T-cell (primary cell): ENCODE measurements at regions not wholly inside any gene's neighbourhood (a gene's known extent, or its start where the extent isn't known, plus 50 kb on each side); places are given as distances from the start of the nearest gene placed in this dataset.

Experiments
- ATAC-seq, 4 experiments: fragments of 200-7000 bp in 3 of 4; fragments of 150-1000 bp in 1 of 4; cut with Tn5 transposase; replicated peaks in 1 of 4; 1 replicate in 3 of 4; 2 replicates in 1 of 4; pipeline ENCODE4 v1.10.0; 2021; ENCODE audit warnings: moderate library complexity in 3 of 4, mild to moderate bottlenecking in 2 of 4, moderate number of reproducible peaks in 1 of 4
- CTCF ChIA-PET, 2 donors: fragments of 300-600 bp; sonication (Branson Sonifier 250); formaldehyde crosslinking; loops; one replicate each; lab custom pipeline; 2022; ENCODE audit warnings: antibody characterized with exemption in 2 of 2; lab: Charles Lee
- POLR2A ChIA-PET, 2 donors: fragments of 300-600 bp; sonication (Branson Sonifier 250); formaldehyde crosslinking; loops; one replicate each; lab custom pipeline; 2022; ENCODE audit warnings: antibody characterized with exemption in 2 of 2; lab: Charles Lee
- DNase-seq, 35 experiments: peaks; one replicate each; pipeline versions ENCODE4 v3.0.0 to v3.0.0-alpha.2; 2013 to 2023
- H3K27ac ChIP-seq: one replicate; pipeline ENCODE4 v1.5.1; 2013; ENCODE audit warnings: low read length
- H3K27me3 ChIP-seq, 2 experiments: replicated peaks in 1 of 2; 1 replicate in 1 of 2; 2 replicates in 1 of 2; pipeline versions ENCODE4 v1.6.1 to v1.7.0; 2013; ENCODE audit warnings: low read length in 1 of 2, mixed read lengths in 1 of 2; ENCODE audit not compliant: control insufficient read depth in 2 of 2, insufficient read depth in 2 of 2; ENCODE audit errors: extremely low read depth in 1 of 2
- H3K36me3 ChIP-seq, 2 donors: 1 replicate in 1 of 2; 2 replicates in 1 of 2; pipeline versions ENCODE4 v1.6.1 to v1.7.0; 2013; ENCODE audit warnings: low read length in 1 of 2; ENCODE audit not compliant: control insufficient read depth in 2 of 2, insufficient read depth in 1 of 2; ENCODE audit errors: extremely low read depth in 1 of 2
- H3K4me1 ChIP-seq, 2 experiments: 1 replicate in 1 of 2; 2 replicates in 1 of 2; pipeline versions ENCODE4 v1.6.1 to v1.7.0; 2013; ENCODE audit warnings: low read length in 2 of 2, mixed read lengths in 1 of 2; ENCODE audit not compliant: insufficient read depth in 2 of 2, control insufficient read depth in 1 of 2; ENCODE audit errors: extremely low read depth in 1 of 2
- H3K4me3 ChIP-seq, 2 donors: 1 replicate in 1 of 2; 2 replicates in 1 of 2; pipeline versions ENCODE4 v1.5.1 to v1.7.0; 2013; ENCODE audit warnings: mild to moderate bottlenecking in 2 of 2, low read length in 1 of 2, moderate library complexity in 1 of 2; ENCODE audit not compliant: control insufficient read depth in 1 of 2; ENCODE audit errors: extremely low read depth in 1 of 2
- H3K9me3 ChIP-seq: 2 replicates; pipeline ENCODE4 v1.7.0; 2013
- H3K27ac Mint-ChIP-seq, 2 donors: one replicate each; pipeline ENCODE4 v1.8.0; 2020 to 2021; ENCODE audit warnings: mild to moderate bottlenecking in 2 of 2, mixed read lengths in 2 of 2
- H3K27me3 Mint-ChIP-seq, 2 donors: one replicate each; pipeline ENCODE4 v1.8.0; 2021 to 2022; ENCODE audit warnings: mixed read lengths in 2 of 2
- H3K36me3 Mint-ChIP-seq: one replicate; pipeline ENCODE4 v1.8.0; 2021; ENCODE audit warnings: mixed read lengths
- H3K4me1 Mint-ChIP-seq, 3 donors: one replicate each; pipeline ENCODE4 v1.8.0; 2020 to 2022; ENCODE audit warnings: mixed read lengths in 3 of 3, mild to moderate bottlenecking in 1 of 3
- H3K4me3 Mint-ChIP-seq, 3 donors: one replicate each; pipeline ENCODE4 v1.8.0; 2020 to 2022; ENCODE audit warnings: mild to moderate bottlenecking in 3 of 3, mixed read lengths in 3 of 3, moderate library complexity in 3 of 3
- H3K9me3 Mint-ChIP-seq, 3 donors: one replicate each; pipeline ENCODE4 v1.8.0; 2020 to 2022; ENCODE audit warnings: mixed read lengths in 3 of 3
- WGBS: methylation state at CpG from one replicate; pipeline ENCODE4 v1.1.5; 2013; ENCODE audit warnings: missing lambda C conversion rate; ENCODE audit not compliant: insufficient coverage; 5-methylcytosine and 5-hydroxymethylcytosine counted together

- Mint-ChIP-seq H3K36me3 (no peaks in the 10 kb centered on the region), H3K27me3 (peaks cover 35 to 56% of the 10 kb centered on the region in 2 donors), H3K4me3 (no peak overlapping the region), H3K4me1 (no peaks in the 10 kb centered on the region), H3K9me3 (peaks cover 0 to 6% (median 0%) of the 10 kb centered on the region in 3 donors), H3K27ac (no peak overlapping the region)
- DNase-seq (no peak), ATAC-seq (no peak)
- POLR2A ChIA-PET: no interaction called here
- Histone ChIP-seq H3K27ac (no peak overlapping the region), H3K4me1 (no peaks in the 10 kb centered on the region), H3K36me3 (no peaks in the 10 kb centered on the region), H3K4me3 (no peak overlapping the region), H3K27me3 (peaks cover 2 to 47% of the 10 kb centered on the region in 2 experiments), H3K9me3 (no peaks in the 10 kb centered on the region)
- CTCF ChIA-PET: no interaction called here
- WGBS: 33% methylated on average over 14 of the region's 17 CpGs
Measured at GRCh38 chr22:45072322-45072903, 62.6 kb upstream of the PHF21B start.

GRCh38 chr22:45073064-45073463 is 63.3 kb upstream of the PHF21B start:
- DNase-seq: no peak
- Mint-ChIP-seq H3K27ac (peak overlapping the region in 1 of 2 donors; percentile 12), H3K4me1 (no peaks in the 10 kb centered on the region), H3K27me3 (peaks cover 39 to 62% of the 10 kb centered on the region in 2 donors), H3K36me3 (no peaks in the 10 kb centered on the region), H3K9me3 (peaks cover 0 to 3% (median 0%) of the 10 kb centered on the region in 3 donors), H3K4me3 (no peak overlapping the region)
- ChIA-PET POLR2A (no interaction called here), CTCF (no interaction called here)
- no peak overlapping the region for H3K4me3 ChIP-seq
- peaks cover 2 to 53% of the 10 kb centered on the region in 2 experiments for H3K27me3 ChIP-seq
- H3K36me3 ChIP-seq: no peaks in the 10 kb centered on the region
- no peaks in the 10 kb centered on the region for H3K4me1 ChIP-seq
- no peaks in the 10 kb centered on the region for H3K9me3 ChIP-seq
- no peak for ATAC-seq
- no peak overlapping the region for H3K27ac ChIP-seq
- WGBS: 63% methylated on average over 5 of the region's 5 CpGs

GRCh38 chr22:45077286-45077685 is 67.5 kb upstream of the PHF21B start:
- Mint-ChIP-seq H3K27me3 (peaks cover 42 to 64% of the 10 kb centered on the region in 2 donors), H3K4me1 (peaks cover 0 to 5% (median 0%) of the 10 kb centered on the region in 3 donors), H3K27ac (no peak overlapping the region), H3K9me3 (peaks cover 4 to 5% (median 5%) of the 10 kb centered on the region in 3 donors), H3K36me3 (no peaks in the 10 kb centered on the region), H3K4me3 (no peak overlapping the region)
- Histone ChIP-seq H3K4me1 (no peaks in the 10 kb centered on the region), H3K4me3 (no peak overlapping the region), H3K27me3 (peaks cover 2 to 54% of the 10 kb centered on the region in 2 experiments), H3K9me3 (no peaks in the 10 kb centered on the region), H3K36me3 (no peaks in the 10 kb centered on the region), H3K27ac (no peak overlapping the region)
- ATAC-seq: no peak
- 63% methylated on average over 6 of the region's 14 CpGs for WGBS
- CTCF ChIA-PET: no interaction called here
- DNase-seq: no peak
- POLR2A ChIA-PET: no interaction called here

GRCh38 chr22:45077826-45078334 is 68.1 kb upstream of the PHF21B start:
- peaks cover 2 to 56% of the 10 kb centered on the region in 2 experiments for H3K27me3 ChIP-seq
- no peak overlapping the region for H3K4me3 ChIP-seq
- H3K36me3 Mint-ChIP-seq: no peaks in the 10 kb centered on the region
- H3K9me3 ChIP-seq: no peaks in the 10 kb centered on the region
- DNase-seq (no peak), ATAC-seq (no peak)
- H3K27ac Mint-ChIP-seq: no peak overlapping the region
- ChIA-PET CTCF (no interaction called here), POLR2A (no interaction called here)
- peaks cover 4 to 5% (median 5%) of the 10 kb centered on the region in 3 donors for H3K9me3 Mint-ChIP-seq
- no peaks in the 10 kb centered on the region for H3K36me3 ChIP-seq
- peaks cover 0 to 2% of the 10 kb centered on the region in 2 experiments for H3K4me1 ChIP-seq
- H3K4me3 Mint-ChIP-seq: no peak overlapping the region
- 45% methylated on average over 25 of the region's 25 CpGs for WGBS
- H3K27me3 Mint-ChIP-seq: peaks cover 42 to 64% of the 10 kb centered on the region in 2 donors
- no peak overlapping the region for H3K27ac ChIP-seq
- H3K4me1 Mint-ChIP-seq: peaks cover 0 to 7% (median 0%) of the 10 kb centered on the region in 3 donors

GRCh38 chr22:45082795-45083194 is 73.0 kb upstream of the PHF21B start:
- Histone ChIP-seq H3K4me1 (peaks cover 0 to 2% of the 10 kb centered on the region in 2 experiments), H3K36me3 (no peaks in the 10 kb centered on the region), H3K4me3 (no peak overlapping the region), H3K27ac (no peak overlapping the region), H3K9me3 (no peaks in the 10 kb centered on the region), H3K27me3 (peaks cover 0 to 41% of the 10 kb centered on the region in 2 experiments)
- ChIA-PET POLR2A (no interaction called here), CTCF (no interaction called here)
- no peak overlapping the region for H3K27ac Mint-ChIP-seq
- H3K36me3 Mint-ChIP-seq: no peaks in the 10 kb centered on the region
- no peak overlapping the region for H3K4me3 Mint-ChIP-seq
- peaks cover 4 to 5% (median 5%) of the 10 kb centered on the region in 3 donors for H3K9me3 Mint-ChIP-seq
- 40% methylated on average over 9 of the region's 9 CpGs for WGBS
- no peak for DNase-seq
- H3K4me1 Mint-ChIP-seq: peaks cover 0 to 7% (median 0%) of the 10 kb centered on the region in 3 donors
- H3K27me3 Mint-ChIP-seq: peaks cover 33 to 48% of the 10 kb centered on the region in 2 donors
- no peak for ATAC-seq

GRCh38 chr22:45083659-45084305 is 74.0 kb upstream of the PHF21B start:
- CTCF ChIA-PET: interaction anchor here in 1 of 2 donors (0.6 kb wide), 1 partner anchor 24 kb away, joined by 5 read pairs; no protein-coding TSS in a partner anchor
- no peak overlapping the region for H3K4me3 ChIP-seq
- H3K36me3 ChIP-seq: no peaks in the 10 kb centered on the region
- Mint-ChIP-seq H3K4me1 (peaks cover 0 to 7% (median 0%) of the 10 kb centered on the region in 3 donors), H3K27me3 (peaks cover 29 to 42% of the 10 kb centered on the region in 2 donors), H3K4me3 (no peak overlapping the region), H3K27ac (no peak overlapping the region), H3K36me3 (no peaks in the 10 kb centered on the region), H3K9me3 (peaks cover 4 to 5% (median 5%) of the 10 kb centered on the region in 3 donors)
- ATAC-seq (no peak), DNase-seq (no peak)
- 62% methylated on average over 4 of the region's 6 CpGs for WGBS
- no peaks in the 10 kb centered on the region for H3K9me3 ChIP-seq
- peaks cover 0 to 2% of the 10 kb centered on the region in 2 experiments for H3K4me1 ChIP-seq
- POLR2A ChIA-PET: no interaction called here
- peaks cover 0 to 34% of the 10 kb centered on the region in 2 experiments for H3K27me3 ChIP-seq
- H3K27ac ChIP-seq: no peak overlapping the region
